GM12864 (cell line): ENCODE measurements at regions not wholly inside any gene's neighbourhood (a gene's known extent, or its start where the extent isn't known, plus 50 kb on each side); places are given as distances from the start of the nearest gene placed in this dataset.

Experiments
- DNase-seq: peaks from one replicate; pipeline ENCODE4 v3.0.0-alpha.2; 2011; ENCODE audit warnings: low read depth
- H3K4me3 ChIP-seq: 2 replicates; pipeline ENCODE4 v1.5.1; 2011; ENCODE audit warnings: mild to moderate bottlenecking, low read depth, low read length, control low read depth
- TF ChIP-seq, protein P1 (sequence below): IDR thresholded peaks from 2 replicates; pipeline ENCODE4 v1.5.1; 2011; ENCODE audit warnings: low read depth, mild to moderate bottlenecking, moderate library complexity, low read length, control low read depth, inconsistent platforms; ENCODE audit errors: missing control alignments

DNA sequence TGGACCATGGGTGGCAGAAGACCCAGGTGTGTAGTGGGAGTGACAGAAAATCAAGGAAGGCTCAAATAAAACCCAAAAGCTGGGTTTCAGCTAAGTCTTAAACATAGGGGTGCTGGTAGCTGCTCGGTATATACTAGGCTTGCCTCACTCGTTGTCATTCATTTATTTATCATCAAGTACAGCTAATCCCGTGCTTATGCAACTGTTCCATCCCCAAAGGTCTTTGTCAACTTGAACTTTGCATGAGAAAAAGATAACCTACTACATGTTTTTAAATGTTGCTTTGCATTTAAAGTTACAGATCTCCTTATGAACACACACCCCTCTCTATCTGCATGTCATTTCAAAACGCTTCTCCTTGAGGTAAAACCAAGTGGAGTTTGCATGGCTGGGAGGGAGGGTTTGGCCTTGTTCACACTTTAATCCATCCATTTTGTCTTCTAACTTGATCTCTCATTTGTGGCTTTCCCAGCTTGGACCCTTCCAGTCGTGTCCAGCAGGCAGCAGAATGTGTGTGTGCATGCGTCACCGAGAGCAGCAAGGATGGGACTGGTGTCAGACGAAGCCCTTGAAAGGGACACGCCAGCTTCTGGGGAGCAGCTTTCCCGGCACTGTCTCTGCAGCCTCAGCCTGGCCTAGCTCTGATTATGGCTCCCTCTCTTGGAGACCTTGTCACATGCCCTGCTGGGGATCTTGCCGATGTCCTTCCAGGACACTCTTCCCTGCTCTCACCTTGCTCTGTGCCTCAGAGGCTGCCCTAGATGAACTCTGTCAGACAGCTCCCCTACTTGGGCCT, 133.5 kb downstream of the GADD45G start:
- TF ChIP-seq, protein P1, sequence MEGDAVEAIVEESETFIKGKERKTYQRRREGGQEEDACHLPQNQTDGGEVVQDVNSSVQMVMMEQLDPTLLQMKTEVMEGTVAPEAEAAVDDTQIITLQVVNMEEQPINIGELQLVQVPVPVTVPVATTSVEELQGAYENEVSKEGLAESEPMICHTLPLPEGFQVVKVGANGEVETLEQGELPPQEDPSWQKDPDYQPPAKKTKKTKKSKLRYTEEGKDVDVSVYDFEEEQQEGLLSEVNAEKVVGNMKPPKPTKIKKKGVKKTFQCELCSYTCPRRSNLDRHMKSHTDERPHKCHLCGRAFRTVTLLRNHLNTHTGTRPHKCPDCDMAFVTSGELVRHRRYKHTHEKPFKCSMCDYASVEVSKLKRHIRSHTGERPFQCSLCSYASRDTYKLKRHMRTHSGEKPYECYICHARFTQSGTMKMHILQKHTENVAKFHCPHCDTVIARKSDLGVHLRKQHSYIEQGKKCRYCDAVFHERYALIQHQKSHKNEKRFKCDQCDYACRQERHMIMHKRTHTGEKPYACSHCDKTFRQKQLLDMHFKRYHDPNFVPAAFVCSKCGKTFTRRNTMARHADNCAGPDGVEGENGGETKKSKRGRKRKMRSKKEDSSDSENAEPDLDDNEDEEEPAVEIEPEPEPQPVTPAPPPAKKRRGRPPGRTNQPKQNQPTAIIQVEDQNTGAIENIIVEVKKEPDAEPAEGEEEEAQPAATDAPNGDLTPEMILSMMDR = no peak
- no peak overlapping the region for H3K4me3 ChIP-seq
- no peak for DNase-seq

DNA sequence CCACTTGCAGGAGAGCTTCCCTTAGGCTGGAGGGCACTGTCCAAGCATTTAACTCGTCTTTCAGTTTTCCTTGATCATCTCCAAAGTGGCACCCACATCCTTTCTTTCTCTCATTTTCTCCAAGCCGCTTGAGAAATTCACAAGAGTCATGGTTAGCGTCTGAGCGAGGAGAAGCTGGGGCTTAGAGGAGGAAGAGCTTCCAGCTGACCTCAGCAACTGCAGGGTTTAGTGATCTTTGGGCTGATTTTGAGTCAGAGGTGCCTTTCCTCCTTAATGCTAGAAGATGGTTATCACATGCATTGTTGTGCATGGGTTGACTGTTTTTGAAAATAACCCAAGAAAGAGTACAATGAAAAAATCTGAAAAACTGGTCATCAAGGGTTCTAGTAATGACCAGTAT, 134.7 kb downstream of the GADD45G start:
- DNase-seq = no peak
- TF ChIP-seq, protein P1 = no peak
- H3K4me3 ChIP-seq = no peak overlapping the region

- no peak for DNase-seq
- TF ChIP-seq, protein P1 = no peak
These were observed 135.1 kb downstream of the GADD45G start for GRCh38 chr9:89739916-89740315.

DNA sequence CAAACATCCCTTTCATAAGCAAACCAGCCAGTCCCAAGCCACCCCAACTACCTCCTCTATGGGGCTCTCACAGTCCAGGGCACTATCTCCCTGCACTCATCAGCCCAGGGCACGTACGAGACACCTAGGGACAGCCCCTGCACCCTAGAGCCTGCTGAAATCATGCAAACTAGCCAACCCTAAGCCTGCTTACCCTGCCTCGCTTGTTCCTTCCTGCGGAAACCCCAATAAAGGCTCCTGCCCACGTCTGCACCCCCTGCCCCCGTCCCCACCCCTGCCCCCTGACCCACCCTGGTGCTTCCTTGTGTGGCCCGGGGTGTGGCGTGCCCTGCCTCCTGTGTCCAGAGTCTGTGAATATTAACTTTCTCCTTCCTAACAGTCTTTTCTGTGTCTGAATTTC, 135.9 kb downstream of the GADD45G start:
- TF ChIP-seq, protein P1 = no peak
- DNase-seq = no peak
- H3K4me3 ChIP-seq = no peak overlapping the region

More at GRCh38 chr9:89739916-89740315, 135.1 kb downstream of the GADD45G start:
- H3K4me3 ChIP-seq = no peak overlapping the region

GRCh38 chr9:89742660-89743059, 137.8 kb downstream of the GADD45G start:
- no peak overlapping the region for H3K4me3 ChIP-seq
- TF ChIP-seq, protein P1 = no peak
- DNase-seq = no peak

- peak; percentile 19 for DNase-seq
- TF ChIP-seq, protein P1 = no peak
- H3K4me3 ChIP-seq = no peak overlapping the region
These were observed 138.4 kb downstream of the GADD45G start for GRCh38 chr9:89743216-89743572.
